ENCODE measurements at regions not wholly inside any gene's neighbourhood (a gene's known extent, or its start where the extent isn't known, plus 50 kb on each side); places are given as distances from the start of the nearest gene placed in this dataset.
"Not testable (repeated sequence)": the region's sequence is repeated elsewhere in the genome, so short reads cannot be mapped to it uniquely, and the experiment has no call there.

DNA sequence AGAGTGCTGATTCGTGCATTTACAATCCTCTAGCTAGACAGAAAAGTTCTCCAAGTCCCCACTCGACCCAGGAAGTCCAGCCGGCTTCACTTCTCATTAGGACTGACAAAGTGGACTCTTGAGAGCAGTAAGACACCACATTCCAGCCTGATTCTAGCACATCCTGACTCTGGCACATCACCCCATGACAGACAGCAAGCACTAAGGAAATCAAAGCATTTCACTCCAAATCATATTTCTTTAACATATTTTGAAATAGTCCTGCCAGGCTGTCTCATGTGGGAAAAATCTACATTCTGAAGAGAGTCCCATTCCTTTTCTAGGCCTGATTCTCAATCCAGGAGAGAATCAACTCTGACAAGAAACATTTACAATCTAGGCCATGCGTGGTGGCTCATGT, 478.5 kb upstream of the AMELY start:
- no peak for DNase-seq

DNA sequence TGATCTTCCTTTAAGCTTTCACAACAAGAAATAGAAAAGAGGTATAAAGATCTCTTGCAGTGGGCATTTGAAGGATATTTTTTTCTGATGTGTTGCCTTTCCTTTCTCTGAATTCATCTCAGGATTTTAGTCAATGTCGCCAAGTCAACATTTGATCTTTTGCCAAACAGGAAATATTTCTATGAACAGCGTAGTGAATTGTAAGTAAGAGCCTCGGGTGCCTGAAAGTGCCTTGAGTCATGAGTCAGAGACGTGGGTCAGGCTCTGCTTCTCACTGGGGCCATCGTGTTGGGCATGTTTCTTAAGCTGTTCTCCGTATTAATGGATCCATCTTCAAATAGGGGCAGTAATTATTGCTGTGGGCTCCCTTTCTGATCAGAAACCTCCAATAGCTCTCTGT, 471.4 kb upstream of the AMELY start:
- no peak for DNase-seq

DNA sequence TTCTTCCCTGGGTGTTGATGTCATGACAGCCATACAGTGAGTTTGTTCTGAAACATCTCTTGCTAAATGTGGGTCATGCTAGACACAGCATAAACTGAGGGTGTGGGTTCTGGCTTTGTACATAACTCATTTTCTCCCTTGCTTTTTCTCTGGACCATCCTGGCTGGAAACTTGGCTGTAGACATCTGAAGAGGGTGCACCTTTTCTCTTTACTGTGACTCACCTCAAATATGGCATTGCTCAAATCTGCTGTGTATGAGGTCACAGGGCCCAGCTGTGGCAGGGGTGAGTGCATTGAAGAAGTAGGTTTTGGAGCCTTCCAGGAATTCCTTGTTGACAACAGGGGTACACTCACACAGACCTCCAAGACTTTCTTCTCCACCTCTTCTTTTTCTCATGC, 465.5 kb upstream of the AMELY start:
- no peak for DNase-seq

DNA sequence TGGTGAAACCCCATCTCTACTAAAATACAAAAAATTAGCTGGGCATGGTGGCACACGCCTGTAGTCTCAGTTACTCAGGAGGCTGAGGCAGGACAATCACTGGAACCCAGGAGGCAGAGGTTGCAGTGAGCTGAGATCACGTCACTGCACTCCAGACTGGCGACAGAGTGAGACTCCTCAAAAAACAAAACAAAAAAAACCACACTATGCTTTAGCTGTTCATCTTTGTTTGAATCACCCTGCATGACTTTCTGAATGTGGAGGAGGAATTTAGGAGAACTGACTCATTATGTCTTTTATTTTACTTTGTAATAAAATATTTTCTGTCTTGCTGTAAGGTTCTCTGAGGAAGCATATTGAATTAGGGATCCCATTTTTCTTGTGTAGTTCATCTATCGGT, 462.9 kb upstream of the AMELY start:
- DNase-seq, result not testable (repeated sequence)

DNA sequence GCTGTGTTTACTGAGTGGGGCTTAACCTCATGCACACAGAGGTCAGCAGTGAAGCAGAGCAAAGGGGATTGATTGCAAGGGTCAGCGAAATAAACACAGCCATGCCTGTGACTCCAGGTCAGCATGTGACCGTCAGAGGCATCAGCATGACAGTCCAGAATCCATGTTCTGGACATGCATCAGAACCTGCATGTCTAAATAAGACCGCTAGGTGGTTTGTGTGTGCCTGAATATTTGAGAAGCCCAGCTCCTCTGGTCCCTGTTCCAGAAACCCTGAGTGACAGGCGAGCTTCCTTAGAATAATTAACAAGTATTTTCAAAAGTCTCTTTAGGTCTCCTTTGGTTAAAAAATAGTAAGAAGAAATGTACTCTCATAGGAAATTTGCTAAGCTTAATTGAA, 460.4 kb upstream of the AMELY start:
- not testable (repeated sequence) for DNase-seq

DNA sequence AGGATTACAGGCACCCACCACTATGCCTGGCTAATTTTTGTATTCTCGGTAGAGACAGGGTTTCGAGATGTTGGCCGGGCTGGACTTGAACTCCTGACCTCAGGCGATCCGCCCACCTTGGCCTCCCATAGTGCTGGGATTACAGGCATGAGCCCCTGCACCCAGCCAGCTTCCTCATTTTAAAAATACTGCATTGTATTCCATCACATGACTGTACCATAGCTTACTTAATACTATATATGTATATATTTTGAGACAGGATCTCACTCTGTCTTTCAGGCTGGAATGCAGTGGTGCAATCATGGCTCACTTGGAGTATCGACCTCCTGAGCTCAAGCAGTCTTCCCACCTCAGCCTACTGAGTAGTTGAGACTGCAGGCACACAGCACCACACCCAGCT, 459.5 kb upstream of the AMELY start:
- DNase-seq, result not testable (repeated sequence)

DNA sequence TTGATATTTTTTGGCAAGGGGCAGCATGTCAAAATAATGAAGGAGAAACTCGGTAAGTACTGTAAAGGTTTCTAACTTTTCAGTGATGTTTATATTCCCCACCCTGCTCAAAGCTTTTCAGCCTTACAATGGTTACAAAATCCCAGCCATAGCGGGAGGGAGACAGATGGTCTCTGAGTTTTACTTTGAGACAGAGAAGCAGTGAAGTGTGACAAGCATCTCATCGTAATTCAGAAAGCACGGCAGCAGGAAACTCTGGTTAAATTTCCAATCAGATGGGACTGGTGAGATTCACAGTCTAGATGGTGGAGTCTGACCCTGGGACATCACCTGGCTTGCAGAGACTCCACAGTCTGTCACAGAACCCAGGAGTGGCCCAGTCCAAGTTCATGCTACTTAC, 448.0 kb upstream of the AMELY start:
- no peak for DNase-seq

DNA sequence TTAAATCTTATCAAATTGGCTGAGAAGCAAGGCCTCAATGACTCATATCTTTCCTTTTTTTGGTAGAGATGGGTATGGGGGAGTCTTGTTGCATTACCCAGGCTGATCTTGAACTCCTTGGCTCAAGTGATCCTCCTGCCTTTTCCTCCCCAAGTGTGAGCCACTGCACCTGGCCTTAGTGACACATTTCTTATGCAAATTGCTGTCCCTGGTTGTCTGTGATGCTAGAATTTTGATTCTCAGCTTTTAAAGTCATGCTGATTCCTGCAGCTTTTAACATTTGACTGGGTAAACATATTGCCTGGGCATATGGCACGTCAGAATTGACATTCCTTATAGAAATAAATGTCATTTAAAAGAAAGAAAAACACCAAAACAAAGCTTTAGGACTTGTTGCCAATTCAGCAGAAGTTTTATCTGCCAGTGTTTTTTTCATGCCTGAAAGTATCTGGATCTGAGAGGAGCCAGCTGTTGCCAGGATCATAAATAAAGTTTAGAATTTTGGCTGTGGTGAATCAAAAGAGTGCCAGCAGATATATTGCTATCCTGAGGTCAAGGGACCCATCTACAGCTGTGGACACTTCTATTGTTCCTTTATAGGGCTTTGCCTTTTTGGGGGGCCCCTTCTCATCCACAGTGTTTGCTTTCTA, 446.7 kb upstream of the AMELY start:
- DNase-seq, result no peak

DNA sequence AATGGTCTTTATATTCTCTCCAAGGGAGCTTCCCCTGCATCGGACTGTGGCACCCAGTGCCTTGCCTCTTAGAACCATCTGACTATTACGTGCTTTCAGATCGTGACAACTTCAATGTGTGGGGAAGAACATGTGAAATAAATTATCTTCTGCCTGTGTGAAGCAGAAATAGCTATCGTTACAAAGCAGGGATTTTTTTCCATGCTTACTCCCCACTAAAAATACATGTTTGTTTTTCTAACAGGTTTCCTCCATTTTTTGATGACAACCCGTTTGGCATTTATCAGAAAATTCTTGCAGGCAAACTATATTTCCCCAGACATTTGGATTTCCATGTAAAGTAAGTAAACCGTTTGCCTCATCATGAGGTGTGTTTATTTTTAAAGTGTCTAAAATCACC, 444.3 kb upstream of the AMELY start:
- not testable (repeated sequence) for DNase-seq

DNA sequence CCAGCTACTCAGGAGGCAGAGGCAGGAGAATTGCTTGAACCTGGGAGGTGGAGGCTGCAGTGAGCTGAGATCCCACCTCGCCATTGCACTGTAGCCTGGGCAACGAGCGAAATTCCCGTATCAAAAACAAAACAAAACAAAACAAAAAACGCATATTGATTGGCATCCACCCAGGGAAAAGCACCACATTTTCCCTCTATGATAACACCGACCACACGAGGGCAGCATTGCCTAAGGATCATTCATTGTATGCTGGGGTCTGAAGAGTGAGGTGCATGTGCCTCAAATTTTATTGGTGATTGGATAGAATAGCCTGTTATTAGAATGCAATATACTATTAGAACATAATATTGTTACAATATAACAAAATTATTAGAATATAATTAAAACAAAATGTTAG, 433.1 kb upstream of the AMELY start:
- peak; percentile 33 to 52 for DNase-seq

DNA sequence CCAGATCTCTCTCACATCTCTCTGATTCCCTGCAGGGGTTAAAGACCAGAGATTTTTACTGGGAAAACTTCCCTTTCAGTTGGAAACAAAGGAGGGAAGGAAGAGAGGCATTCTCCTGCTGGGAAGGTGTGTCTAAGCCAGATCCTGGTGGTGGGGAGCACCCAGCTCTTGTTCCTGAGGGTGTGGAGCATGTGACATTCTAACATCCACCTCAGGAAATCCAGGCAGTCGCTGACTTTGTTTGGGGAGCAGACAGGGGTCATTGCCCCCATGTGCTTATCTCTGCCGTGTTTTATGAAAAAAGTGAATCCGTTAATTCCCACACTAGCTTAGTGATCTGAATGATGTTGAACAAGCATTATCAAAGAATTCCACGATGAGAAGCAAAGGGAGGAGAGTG, 431.7 kb upstream of the AMELY start:
- DNase-seq, result no peak

DNA sequence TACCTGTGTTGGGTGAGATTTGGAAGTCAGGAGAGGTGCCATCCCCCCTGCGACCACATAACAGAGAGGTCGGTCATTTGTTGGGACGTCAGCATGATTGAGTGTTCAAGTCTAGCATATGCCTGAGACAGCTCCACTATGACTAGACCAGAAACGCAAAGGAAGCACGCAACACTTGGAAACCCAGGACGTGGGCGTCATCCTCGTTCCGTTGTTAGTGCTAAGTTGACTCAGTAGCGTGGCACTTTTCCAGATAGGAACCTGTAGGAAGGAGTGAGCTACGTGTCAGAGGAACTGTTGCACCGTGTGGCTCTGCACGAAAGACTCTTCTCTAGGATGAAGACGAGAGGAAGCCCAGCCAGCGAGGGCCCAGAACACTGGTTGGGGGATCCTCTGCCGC, 431.2 kb upstream of the AMELY start:
- DNase-seq, result peak; percentile 15

DNA sequence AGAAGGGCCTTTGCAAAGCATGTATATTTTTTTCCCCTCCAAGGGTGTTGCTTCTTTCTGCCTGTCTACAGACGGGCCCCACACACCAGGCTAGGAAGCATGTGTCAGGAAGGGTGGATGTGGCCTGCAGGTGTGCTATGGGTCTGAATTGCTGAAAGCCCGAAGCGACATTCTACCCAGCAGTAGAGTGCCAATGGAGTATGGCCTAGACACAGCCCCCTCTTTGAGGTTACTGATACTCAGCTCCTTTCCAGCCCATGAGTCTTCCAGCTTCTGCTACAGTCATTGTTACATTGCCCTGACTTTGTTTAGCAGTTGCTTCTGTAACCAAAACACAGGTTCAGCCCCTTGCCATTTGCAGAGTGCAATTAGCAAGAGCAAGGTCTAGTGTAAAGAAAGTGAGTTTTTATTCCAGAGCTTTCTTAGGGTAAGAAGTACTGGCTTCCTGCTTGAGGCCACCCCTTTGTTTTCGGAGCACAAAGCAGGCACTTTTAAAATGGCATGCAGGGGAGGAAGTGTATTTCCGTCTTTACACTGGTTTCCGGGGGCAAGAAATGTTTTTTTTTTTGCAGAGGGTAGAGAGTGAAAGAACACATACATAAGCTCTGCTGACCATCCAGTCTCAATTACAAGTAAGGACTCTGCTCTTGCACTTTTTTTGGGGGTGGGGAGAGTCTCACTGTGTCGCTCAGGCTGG, 428.0 kb upstream of the AMELY start:
- DNase-seq, result peak in 1 of 2 experiments; percentile 1

DNA sequence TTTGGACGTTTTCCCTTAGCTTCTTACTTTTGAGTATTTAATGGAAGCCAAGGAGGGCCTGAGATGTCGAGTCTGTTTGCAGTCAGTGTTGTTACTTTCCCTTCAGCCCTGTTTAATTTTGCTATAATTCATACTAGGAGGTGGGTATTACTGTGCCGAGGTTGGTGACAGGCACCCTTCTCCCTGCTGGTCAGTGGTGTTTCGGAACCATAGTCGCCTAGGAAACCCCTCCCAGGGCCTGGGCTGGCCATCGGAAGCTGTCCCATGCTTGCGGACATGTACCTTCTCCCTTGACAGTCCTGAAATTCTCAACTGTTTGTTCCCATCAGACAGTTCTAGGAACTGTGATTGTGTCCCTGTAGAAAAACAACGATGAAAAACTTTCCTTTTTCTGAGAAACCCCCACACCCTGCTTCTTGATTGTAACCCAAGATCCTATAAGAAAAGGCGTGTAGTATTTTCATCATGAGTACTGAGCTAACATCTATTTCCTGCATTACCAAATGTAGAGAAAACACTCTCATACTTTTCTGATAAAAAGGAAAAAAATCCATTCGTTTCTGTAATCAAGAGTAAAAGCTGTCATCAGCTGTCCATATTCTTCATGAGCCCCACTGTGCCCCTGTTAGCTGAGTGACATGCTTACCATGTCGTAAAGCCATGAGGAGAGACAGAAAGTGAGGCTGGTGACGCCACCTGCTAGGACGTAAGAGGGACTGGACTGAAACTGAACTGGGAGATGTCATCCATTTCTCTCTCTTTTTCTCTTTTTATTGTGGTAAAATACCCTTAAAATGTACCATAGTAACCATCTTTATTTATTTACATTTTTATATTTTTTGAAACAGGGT, 424.7 kb upstream of the AMELY start:
- peak in 1 of 2 experiments; percentile 1 for DNase-seq

DNA sequence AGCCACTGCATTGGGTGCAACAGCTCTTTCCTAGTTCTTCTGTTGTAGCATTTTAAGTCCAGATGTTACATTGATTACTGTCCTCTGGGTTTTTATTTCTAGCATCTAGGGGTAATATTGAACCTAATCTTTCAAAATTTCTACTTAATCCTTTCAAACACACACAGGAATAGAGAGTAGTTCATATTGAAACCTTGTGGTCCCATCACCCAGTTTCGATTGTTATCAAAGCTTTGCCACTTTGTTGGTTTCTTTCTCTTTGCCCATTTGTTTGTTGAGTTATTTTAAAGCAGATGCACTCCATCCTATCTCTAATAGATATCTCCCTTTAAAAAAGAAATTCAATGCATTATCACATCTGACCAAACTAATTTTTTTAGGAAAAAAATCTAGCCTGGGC, 422.9 kb upstream of the AMELY start:
- no peak for DNase-seq

DNA sequence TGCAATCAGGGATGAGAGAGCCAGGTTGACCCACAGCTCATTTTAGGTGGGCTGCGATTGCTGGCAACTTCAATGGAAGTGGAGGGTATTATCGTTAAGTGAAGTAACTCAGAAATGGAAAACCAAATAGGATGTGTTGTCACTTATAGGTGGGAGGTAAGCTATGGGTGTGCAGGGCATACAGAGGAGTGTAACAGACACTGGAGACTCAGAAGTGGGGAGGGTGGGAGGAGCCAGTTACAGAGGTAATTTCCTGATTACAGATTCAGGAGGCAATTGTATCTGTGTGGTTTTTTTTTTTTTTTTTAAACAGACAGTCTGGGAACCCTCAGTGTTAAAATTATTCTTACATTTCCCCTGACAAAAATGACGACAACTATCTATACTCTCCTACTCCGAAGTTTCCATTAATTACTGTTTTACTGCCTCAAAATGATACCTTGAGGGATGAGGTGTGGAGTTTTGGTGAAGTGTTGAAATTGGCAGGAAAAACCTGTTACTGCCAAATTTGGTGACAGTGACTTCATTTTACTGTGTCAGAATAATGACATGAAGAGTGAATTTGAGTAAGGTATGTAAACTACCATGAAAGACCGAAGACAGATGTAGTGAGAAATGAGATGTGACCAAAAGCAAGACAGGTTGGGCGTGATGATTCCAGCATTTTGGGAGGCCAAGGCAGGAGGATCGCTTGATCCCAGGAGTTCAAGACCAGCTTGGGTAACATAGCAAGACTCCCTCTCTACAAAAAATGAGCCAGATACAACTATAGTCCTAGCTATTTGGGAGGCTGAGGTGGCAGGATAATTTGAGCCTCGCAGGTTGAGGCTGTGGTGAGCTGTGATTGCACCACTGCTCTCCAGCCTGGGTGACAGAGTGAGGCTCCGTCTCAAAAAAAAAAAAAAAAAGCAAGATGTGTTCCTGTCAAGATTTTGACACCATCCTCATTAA, 415.0 kb upstream of the AMELY start:
- peak; percentile 23 to 60 for DNase-seq

DNA sequence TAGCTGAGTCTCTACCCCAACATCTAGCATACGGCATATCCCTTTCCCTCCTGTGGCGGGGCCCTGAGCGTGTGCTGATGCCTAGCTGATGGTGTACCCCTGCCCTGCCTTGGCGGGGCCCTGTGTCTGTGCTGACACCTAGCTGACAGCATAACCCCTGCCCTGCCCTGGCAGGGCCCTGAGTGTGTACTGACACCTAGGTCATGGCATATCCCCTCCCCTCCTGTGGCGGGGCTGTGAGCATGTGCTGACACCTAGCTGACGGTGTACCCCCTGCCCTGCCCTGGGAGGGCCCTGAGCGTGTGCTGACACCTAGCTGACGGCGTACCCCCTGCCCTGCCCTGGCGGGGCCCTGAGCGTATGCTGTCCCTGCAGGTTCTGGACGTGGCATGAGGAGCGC, 414.0 kb upstream of the AMELY start:
- DNase-seq, result no peak

DNA sequence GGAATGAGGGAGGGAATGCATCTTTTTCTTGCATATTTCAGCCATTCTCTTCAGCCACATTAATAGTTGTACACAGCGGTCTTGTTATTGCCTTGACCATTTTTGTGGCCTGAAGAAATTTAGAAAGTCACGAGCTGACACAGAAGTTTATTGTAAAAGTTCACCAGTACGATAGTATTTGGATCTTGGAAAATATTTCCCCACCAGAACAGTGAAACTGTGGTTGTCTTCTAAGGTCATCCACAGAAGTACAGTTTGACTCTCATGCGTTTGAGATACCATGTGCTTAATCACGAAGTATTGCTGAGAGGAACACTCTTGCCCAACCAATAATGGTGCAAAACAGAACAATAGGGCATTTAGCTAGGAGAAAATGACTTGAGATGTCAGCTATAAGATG, 409.2 kb upstream of the AMELY start:
- no peak for DNase-seq

DNA sequence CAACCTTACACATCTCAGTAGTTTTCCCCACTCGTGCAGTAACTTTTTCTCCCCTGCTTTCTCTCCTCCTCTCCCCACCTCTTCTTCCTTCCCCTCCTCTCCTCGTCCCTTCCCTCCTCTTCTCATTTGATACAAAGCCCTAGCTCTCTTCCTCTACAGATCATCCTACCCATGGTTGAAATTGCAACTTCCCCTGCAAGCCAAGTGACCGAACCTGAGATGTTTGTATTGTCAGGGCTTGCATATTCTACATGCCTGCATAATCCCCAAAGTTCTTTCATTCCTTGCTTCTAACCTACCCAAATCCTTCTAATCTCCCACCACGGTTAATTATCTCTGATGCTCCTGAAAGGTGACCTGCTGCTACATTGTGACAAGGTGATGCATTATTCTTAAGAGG, 408.6 kb upstream of the AMELY start:
- DNase-seq, result not testable (repeated sequence)

DNA sequence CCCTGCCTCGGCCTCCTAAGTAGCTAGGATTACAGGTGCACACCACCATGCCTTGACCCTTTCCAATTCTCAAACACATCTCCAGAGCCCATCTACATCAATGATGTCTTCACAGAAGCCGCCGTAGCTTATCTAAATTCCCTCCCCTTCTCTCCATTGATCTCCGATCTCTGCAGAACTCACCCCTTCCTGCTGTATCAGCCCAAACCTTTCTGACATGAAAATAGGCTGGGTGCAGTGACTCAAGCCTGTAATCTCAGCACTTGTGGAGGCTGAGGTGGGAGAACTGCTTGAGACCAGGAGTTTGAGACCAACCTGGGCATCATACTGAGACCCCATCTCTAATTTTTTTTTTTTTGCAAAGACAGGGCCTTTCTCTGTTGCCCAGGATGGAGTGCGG, 406.6 kb upstream of the AMELY start:
- DNase-seq, result no peak

DNA sequence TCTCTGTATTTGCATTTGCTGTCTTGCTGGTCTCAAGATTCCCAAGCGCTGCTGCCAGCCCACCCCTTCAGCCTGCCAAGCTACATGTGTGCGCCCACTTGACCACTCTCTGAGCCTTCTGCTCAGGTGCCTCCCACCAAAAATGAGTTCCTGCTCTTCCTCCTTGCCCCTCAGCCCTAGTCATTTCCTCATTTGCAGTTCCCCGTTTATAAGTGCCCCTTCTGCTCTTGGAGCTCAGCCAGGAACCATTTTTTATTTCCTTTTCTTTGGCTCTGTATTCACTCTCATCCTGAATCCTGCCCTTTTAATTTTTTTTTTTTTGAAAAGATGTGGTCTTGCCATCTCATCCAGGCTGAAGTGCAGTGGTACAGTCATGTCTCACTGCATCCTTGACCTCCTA, 406.0 kb upstream of the AMELY start:
- DNase-seq, result no peak

DNA sequence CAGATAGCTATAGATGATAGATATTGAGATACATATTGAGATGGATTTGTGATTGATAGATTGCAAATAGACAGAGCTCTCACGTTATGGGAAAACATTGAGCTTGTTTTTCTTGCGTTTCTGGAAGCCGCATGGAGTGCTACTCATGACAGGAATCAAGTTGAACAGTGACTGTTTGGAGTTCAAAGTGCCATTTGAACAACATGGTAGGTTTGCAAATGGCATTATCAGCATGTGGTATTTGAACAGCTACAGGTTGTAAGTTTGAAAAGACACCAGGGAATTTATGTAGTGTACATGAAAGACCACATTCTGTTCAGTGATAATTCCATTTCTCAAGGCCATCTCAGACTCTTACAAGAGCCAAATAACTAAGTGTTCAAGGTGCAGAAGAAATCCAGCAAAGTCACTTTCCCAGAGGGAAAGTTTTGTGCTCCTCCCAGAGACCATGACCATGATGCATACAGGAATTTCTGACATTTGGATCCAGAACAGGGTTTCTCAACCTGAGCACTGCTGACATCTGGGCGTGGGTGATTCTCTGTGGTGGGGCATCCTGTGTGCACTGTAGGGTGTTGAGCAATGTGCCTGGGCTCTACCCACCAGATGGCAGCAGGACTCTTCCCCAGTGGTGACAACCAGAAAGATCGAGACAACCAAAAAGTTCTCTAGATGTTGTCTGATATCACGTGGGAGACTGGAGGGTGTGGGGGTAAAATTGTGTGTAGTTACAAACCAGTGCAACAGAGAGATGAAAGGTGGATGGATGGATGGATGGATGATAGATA, 399.1 kb upstream of the AMELY start:
- peak; percentile 42 to 64 for DNase-seq

Measured in stimulated activated CD4-positive, alpha-beta T cell treated with anti-CD3 and anti-CD28 coated beads, Interleukin-4, amount 100 ng/mL, for 4 hours (primary cell).